Right lobe of liver (tissue), 4 donors: ENCODE measurements at regions not wholly inside any gene's neighbourhood (a gene's known extent, or its start where the extent isn't known, plus 50 kb on each side); places are given as distances from the start of the nearest gene placed in this dataset.

Experiments used
- POLR2A ChIP-seq: fragments of 450-650 bp; IDR thresholded peaks from one replicate; pipeline ENCODE4 v1.6.1; 2017; ENCODE audit warnings: antibody characterized with exemption, mild to moderate bottlenecking
- TF ChIP-seq, protein P1 (sequence below), 4 donors: fragments of 200-600 bp in 3 of 4; fragments of 450-650 bp in 1 of 4; IDR thresholded peaks; one replicate each; pipeline versions ENCODE4 v1.5.1 to v1.8.0; 2016 to 2022; ENCODE audit warnings: antibody characterized with exemption in 4 of 4, mild to moderate bottlenecking in 2 of 4
- donor health status: DM: no; HTN: no; CAD: no.
- donor health status: DM: no; HTN: no; CAD: no.
- donor health status: DM: no; HTN: yes; CAD: no.

DNA sequence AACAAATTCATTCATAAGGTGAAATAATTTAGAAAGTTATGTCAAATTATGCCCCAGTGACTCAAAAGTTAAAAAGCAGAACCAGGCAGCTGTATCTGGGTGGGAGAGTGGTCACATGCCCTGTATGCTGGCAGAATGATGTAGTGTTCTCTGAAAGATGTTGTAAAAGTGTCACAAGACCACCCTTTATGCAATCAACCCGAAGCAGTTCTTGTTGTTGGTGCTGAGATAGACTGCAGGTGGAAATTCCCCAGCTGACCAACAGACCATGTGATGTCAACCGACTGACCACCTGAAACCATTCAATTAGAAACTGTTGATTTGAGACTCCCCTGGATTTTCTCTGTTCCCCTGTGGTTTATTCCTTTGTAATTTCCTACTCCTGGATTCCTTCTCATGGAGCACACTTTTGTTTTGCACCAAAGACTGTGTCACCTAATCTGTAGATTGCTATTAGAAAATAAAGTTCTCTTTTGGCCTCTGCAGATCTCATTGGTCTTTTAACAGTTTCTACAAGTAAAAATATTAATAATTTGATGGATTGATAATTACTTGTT lies 1341.3 kb upstream of the LRRTM1 start:
- TF ChIP-seq, protein P1, sequence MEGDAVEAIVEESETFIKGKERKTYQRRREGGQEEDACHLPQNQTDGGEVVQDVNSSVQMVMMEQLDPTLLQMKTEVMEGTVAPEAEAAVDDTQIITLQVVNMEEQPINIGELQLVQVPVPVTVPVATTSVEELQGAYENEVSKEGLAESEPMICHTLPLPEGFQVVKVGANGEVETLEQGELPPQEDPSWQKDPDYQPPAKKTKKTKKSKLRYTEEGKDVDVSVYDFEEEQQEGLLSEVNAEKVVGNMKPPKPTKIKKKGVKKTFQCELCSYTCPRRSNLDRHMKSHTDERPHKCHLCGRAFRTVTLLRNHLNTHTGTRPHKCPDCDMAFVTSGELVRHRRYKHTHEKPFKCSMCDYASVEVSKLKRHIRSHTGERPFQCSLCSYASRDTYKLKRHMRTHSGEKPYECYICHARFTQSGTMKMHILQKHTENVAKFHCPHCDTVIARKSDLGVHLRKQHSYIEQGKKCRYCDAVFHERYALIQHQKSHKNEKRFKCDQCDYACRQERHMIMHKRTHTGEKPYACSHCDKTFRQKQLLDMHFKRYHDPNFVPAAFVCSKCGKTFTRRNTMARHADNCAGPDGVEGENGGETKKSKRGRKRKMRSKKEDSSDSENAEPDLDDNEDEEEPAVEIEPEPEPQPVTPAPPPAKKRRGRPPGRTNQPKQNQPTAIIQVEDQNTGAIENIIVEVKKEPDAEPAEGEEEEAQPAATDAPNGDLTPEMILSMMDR (IDR thresholded peaks at IDR 0.05), result no peak
- TF ChIP-seq POLR2A, result no peak
